22Rv1 (cell line): ENCODE measurements at regions not wholly inside any gene's neighbourhood (a gene's known extent, or its start where the extent isn't known, plus 50 kb on each side); places are given as distances from the start of the nearest gene placed in this dataset.

Experiments
- H3K27ac ChIP-seq: fragments of 450-650 bp; 2 replicates; pipeline ENCODE4 v1.5.1; 2017
- ZFX ChIP-seq: fragments of 450-650 bp; IDR thresholded peaks from 2 replicates; pipeline ENCODE4 v1.6.1; 2017; ENCODE audit warnings: antibody characterized with exemption, borderline replicate concordance
- TF ChIP-seq, protein P1 (sequence below): fragments of 450-650 bp; IDR thresholded peaks from 2 replicates; pipeline ENCODE4 v1.5.1; 2017; ENCODE audit warnings: mild to moderate bottlenecking

- no peak for TF ChIP-seq ZFX
- TF ChIP-seq, protein P1, sequence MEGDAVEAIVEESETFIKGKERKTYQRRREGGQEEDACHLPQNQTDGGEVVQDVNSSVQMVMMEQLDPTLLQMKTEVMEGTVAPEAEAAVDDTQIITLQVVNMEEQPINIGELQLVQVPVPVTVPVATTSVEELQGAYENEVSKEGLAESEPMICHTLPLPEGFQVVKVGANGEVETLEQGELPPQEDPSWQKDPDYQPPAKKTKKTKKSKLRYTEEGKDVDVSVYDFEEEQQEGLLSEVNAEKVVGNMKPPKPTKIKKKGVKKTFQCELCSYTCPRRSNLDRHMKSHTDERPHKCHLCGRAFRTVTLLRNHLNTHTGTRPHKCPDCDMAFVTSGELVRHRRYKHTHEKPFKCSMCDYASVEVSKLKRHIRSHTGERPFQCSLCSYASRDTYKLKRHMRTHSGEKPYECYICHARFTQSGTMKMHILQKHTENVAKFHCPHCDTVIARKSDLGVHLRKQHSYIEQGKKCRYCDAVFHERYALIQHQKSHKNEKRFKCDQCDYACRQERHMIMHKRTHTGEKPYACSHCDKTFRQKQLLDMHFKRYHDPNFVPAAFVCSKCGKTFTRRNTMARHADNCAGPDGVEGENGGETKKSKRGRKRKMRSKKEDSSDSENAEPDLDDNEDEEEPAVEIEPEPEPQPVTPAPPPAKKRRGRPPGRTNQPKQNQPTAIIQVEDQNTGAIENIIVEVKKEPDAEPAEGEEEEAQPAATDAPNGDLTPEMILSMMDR, result no peak
- H3K27ac ChIP-seq, result no peak overlapping the region
These were observed 1069.6 kb downstream of the ADGRL2 start for GRCh38 chr1:82870332-82870731.

GRCh38 chr1:82867781-82868180, 1067.0 kb downstream of the ADGRL2 start:
- TF ChIP-seq, protein P1, result no peak
- TF ChIP-seq ZFX, result no peak
- no peak overlapping the region for H3K27ac ChIP-seq

DNA sequence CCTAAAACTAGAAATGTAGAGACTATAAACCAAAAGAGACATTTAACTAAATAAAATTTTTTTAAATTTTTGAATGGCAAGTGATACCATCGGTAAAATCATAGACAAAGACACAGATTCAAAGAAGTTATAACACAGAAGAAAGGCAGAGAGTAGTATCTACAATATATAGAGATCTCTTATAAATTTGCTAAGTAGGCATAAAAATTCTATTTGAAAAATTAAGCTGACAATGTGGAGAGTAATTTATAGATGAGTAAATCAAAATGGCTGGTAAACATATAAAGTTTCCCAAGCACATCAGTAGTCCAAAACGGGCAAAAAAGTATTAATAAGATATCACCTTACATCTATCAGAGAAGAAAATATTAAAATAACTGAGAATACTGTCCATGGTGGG, 1061.0 kb downstream of the ADGRL2 start:
- no peak for TF ChIP-seq ZFX
- TF ChIP-seq, protein P1, result no peak
- no peak overlapping the region for H3K27ac ChIP-seq

- TF ChIP-seq ZFX, result no peak
- TF ChIP-seq, protein P1, result no peak
- no peak overlapping the region for H3K27ac ChIP-seq
These were observed 1057.3 kb downstream of the ADGRL2 start for GRCh38 chr1:82858031-82858430.

DNA sequence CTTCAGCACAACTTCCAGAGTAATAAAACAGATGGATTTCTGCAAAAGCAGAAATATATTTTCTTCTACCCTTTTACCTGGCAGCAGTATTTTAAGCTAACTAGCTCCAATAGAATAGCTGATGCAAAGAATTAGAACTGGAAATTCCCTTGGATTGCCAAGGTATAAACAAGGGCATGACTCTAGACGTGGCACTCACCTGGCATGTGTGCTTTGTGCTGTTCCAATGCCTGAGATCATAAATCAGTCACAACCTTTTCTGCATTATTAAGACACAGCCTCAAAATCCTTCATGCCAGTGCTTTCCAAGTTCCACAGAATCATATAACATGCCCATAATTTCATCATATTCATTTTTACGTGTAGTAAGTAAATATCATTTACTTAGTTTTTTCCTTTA, 1048.7 kb downstream of the ADGRL2 start:
- no peak overlapping the region for H3K27ac ChIP-seq
- TF ChIP-seq ZFX, result no peak
- TF ChIP-seq, protein P1, result no peak

- no peak overlapping the region for H3K27ac ChIP-seq
- TF ChIP-seq ZFX, result no peak
- TF ChIP-seq, protein P1, result no peak
These were observed 1047.3 kb downstream of the ADGRL2 start for GRCh38 chr1:82848043-82848442.

- no peak overlapping the region for H3K27ac ChIP-seq
- TF ChIP-seq, protein P1, result no peak
- no peak for TF ChIP-seq ZFX
These were observed 1045.1 kb downstream of the ADGRL2 start for GRCh38 chr1:82845866-82846265.
